Fibroblast of pulmonary artery (primary cell): ENCODE measurements at regions not wholly inside any gene's neighbourhood (a gene's known extent, or its start where the extent isn't known, plus 50 kb on each side); places are given as distances from the start of the nearest gene placed in this dataset.

Experiments
- DNase-seq: peaks from one replicate; pipeline ENCODE4 v3.0.0-alpha.2; 2010; ENCODE audit warnings: low read depth
- H3K4me3 ChIP-seq: replicated peaks from 2 replicates; pipeline ENCODE4 v1.5.1; 2011; ENCODE audit warnings: low read depth, mild to moderate bottlenecking, control low read depth, low read length, moderate library complexity
- CTCF ChIP-seq: IDR thresholded peaks from 2 replicates; pipeline ENCODE4 v1.5.1; 2011; ENCODE audit warnings: mild to moderate bottlenecking, control low read depth, low read length, inconsistent platforms; ENCODE audit errors: missing control alignments

GRCh38 chrX:46294234-46294633, 251.0 kb downstream of the ZNF674 start:
- no peak for TF ChIP-seq CTCF
- DNase-seq = no peak
- no peak overlapping the region for H3K4me3 ChIP-seq

- peak; percentile 10 for DNase-seq
- H3K4me3 ChIP-seq = no peak overlapping the region
- TF ChIP-seq CTCF = no peak
Observed at GRCh38 chrX:46279925-46280313, 265.3 kb downstream of the ZNF674 start.

- no peak for DNase-seq
- no peak overlapping the region for H3K4me3 ChIP-seq
- TF ChIP-seq CTCF = no peak
Observed at GRCh38 chrX:46279214-46279924, 265.9 kb downstream of the ZNF674 start.

- no peak for DNase-seq
- no peak overlapping the region for H3K4me3 ChIP-seq
- TF ChIP-seq CTCF = no peak
Observed at GRCh38 chrX:46278572-46278971, 266.6 kb downstream of the ZNF674 start.

- no peak for TF ChIP-seq CTCF
Observed at GRCh38 chrX:46268412-46268811, 276.8 kb downstream of the ZNF674 start.

GRCh38 chrX:46263494-46263893, 281.7 kb downstream of the ZNF674 start:
- DNase-seq = no peak

More at GRCh38 chrX:46268412-46268811, 276.8 kb downstream of the ZNF674 start:
- peak; percentile 10 for DNase-seq
- H3K4me3 ChIP-seq = no peak overlapping the region

More at GRCh38 chrX:46263494-46263893, 281.7 kb downstream of the ZNF674 start:
- no peak for TF ChIP-seq CTCF
- no peak overlapping the region for H3K4me3 ChIP-seq
